GM23338 (cell line): ENCODE measurements at regions not wholly inside any gene's neighbourhood (a gene's known extent, or its start where the extent isn't known, plus 50 kb on each side); places are given as distances from the start of the nearest gene placed in this dataset.
"Not testable (repeated sequence)": the region's sequence is repeated elsewhere in the genome, so short reads cannot be mapped to it uniquely, and the experiment has no call there.

ENCODE experiments used
- ATAC-seq: fragments of 200-7000 bp; cut with Tn5 transposase; 3 replicates; pipeline ENCODE4 v1.9.1; 2020
- DNase-seq: peaks from one replicate; pipeline ENCODE4 v3.0.0-alpha.2; 2015; ENCODE audit warnings: low spot score
- H2AFZ ChIP-seq: fragments of 200-600 bp; sonication (generic); 2 replicates; pipeline ENCODE4 v1.8.0; 2016; ENCODE audit warnings: antibody characterized with exemption, mild to moderate bottlenecking, moderate library complexity
- H3F3A ChIP-seq: fragments of 200-600 bp; sonication (generic); replicated peaks from 2 replicates; pipeline ENCODE4 v1.8.0; 2017; ENCODE audit warnings: antibody characterized with exemption, mixed run types, low read depth
- H3K27ac ChIP-seq: fragments of 200-600 bp; sonication (generic); 2 replicates; pipeline ENCODE4 v1.6.1; 2016; ENCODE audit warnings: low read depth
- H3K27me3 ChIP-seq: fragments of 200-600 bp; sonication (generic); 2 replicates; pipeline ENCODE4 v1.8.0; 2016; ENCODE audit warnings: mild to moderate bottlenecking, mixed run types, moderate library complexity; ENCODE audit not compliant: insufficient read depth
- H3K36me3 ChIP-seq: fragments of 200-600 bp; sonication (generic); 2 replicates; pipeline ENCODE4 v1.8.0; 2016; ENCODE audit warnings: mild to moderate bottlenecking; ENCODE audit not compliant: insufficient read depth
- H3K4me1 ChIP-seq: fragments of 200-600 bp; sonication (generic); 2 replicates; pipeline ENCODE4 v1.8.0; 2016; ENCODE audit warnings: mild to moderate bottlenecking, moderate library complexity; ENCODE audit not compliant: insufficient read depth
- H3K4me2 ChIP-seq: fragments of 200-600 bp; sonication (generic); 2 replicates; pipeline ENCODE4 v1.7.1; 2017; ENCODE audit warnings: mixed run types
- H3K4me3 ChIP-seq: fragments of 200-600 bp; sonication (generic); 2 replicates; pipeline ENCODE4 v1.6.1; 2016; ENCODE audit warnings: mixed run types
- H3K79me2 ChIP-seq: fragments of 200-600 bp; sonication (generic); replicated peaks from 2 replicates; pipeline ENCODE4 v1.8.0; 2017; ENCODE audit warnings: mild to moderate bottlenecking; ENCODE audit not compliant: insufficient read depth
- H3K9me2 ChIP-seq: fragments of 200-600 bp; sonication (generic); 2 replicates; pipeline ENCODE4 v1.8.0; 2017; ENCODE audit not compliant: insufficient read depth
- H4K20me1 ChIP-seq: fragments of 200-600 bp; sonication (generic); replicated peaks from 2 replicates; pipeline ENCODE4 v1.8.0; 2017; ENCODE audit warnings: mild to moderate bottlenecking; ENCODE audit not compliant: insufficient read depth
- H3K27ac Mint-ChIP-seq: 2 replicates; pipeline ENCODE4 v1.8.0; 2020; ENCODE audit warnings: inconsistent platforms, mild to moderate bottlenecking, moderate library complexity, mixed read lengths
- H3K27me3 Mint-ChIP-seq: 3 replicates; pipeline ENCODE4 v1.8.0; 2022; ENCODE audit warnings: low read depth, mild to moderate bottlenecking, moderate library complexity, mixed read lengths, inconsistent platforms; ENCODE audit not compliant: insufficient read depth, poor library complexity
- H3K36me3 Mint-ChIP-seq: 3 replicates; pipeline ENCODE4 v1.8.0; 2021; ENCODE audit warnings: low read depth, mild to moderate bottlenecking, inconsistent platforms, moderate library complexity, mixed read lengths
- H3K4me1 Mint-ChIP-seq: 3 replicates; pipeline ENCODE4 v1.8.0; 2020; ENCODE audit warnings: mild to moderate bottlenecking, inconsistent platforms, mixed read lengths
- H3K4me3 Mint-ChIP-seq: 3 replicates; pipeline ENCODE4 v1.8.0; 2021; ENCODE audit warnings: moderate library complexity, mild to moderate bottlenecking, inconsistent platforms, mixed read lengths
- H3K9me3 Mint-ChIP-seq: 3 replicates; pipeline ENCODE4 v1.8.0; 2020; ENCODE audit warnings: moderate library complexity, mild to moderate bottlenecking, inconsistent platforms, mixed read lengths
- CREB1 ChIP-seq: fragments of 250-450 bp; sonication (Bioruptor Pico); IDR thresholded peaks from 2 replicates; pipeline ENCODE4 v1.5.0; 2020; ENCODE audit warnings: low read depth, mild to moderate bottlenecking, moderate library complexity
- CTCF ChIP-seq, 2 experiments: fragments of 200-600 bp in 1 of 2; sonication (generic) in 1 of 2; conservative IDR thresholded peaks; 2 replicates each; pipeline versions ENCODE4 v1.5.1 to v1.6.1; 2016 to 2017; ENCODE audit warnings: antibody characterized with exemption in 2 of 2, low read depth in 2 of 2, mild to moderate bottlenecking in 2 of 2, moderate library complexity in 1 of 2
- JUNB ChIP-seq: IDR thresholded peaks from one replicate; pipeline ENCODE4 v1.6.1; 2016; ENCODE audit warnings: antibody characterized with exemption; ENCODE audit not compliant: unreplicated experiment
- REST ChIP-seq: IDR thresholded peaks from one replicate; pipeline ENCODE4 v1.6.1; 2018; ENCODE audit warnings: antibody characterized with exemption; ENCODE audit not compliant: unreplicated experiment
- STAT1 ChIP-seq: IDR thresholded peaks from one replicate; pipeline ENCODE4 v1.6.1; 2016; ENCODE audit warnings: antibody characterized with exemption; ENCODE audit not compliant: unreplicated experiment
- ZNF331 ChIP-seq: fragments of 250-450 bp; sonication (Bioruptor Pico); IDR thresholded peaks from 2 replicates; pipeline ENCODE4 v1.5.0; 2020; ENCODE audit warnings: low read depth, mild to moderate bottlenecking, moderate library complexity

DNA sequence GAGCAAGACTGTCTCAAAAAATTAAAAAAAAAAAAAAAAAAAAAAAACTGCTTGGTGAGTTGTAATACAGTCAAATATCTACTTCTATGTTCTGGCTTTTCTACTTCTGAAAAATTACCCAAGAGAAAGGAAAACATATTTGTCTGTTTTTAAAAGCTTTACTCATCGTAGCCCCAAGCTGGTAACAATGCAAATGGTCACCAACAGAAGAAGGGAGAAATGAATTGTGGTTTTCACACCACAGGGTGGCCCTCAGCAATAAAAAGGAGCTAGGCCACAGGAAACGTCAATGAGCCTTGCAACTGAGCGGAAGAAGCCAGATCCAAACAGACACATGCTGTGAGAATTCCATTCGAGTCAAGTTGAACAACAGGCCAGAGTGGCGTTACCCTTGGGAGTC, 121.0 kb downstream of the CDRT15L2 start:
- peaks cover 12% of the 10 kb centered on the region for H3K27me3 Mint-ChIP-seq
- H2AFZ ChIP-seq, H3K36me3 Mint-ChIP-seq, H3K27me3 ChIP-seq, DNase-seq, H3K36me3 ChIP-seq, H3K4me1 Mint-ChIP-seq, H3K4me2 ChIP-seq, H3K4me1 ChIP-seq, H3K27ac ChIP-seq, H3K9me2 ChIP-seq, H3K4me3 Mint-ChIP-seq, H3K9me3 Mint-ChIP-seq, H3K27ac Mint-ChIP-seq, ATAC-seq, H3K4me3 ChIP-seq, H3F3A ChIP-seq, H4K20me1 ChIP-seq, H3K79me2 ChIP-seq: not testable (repeated sequence)

DNA sequence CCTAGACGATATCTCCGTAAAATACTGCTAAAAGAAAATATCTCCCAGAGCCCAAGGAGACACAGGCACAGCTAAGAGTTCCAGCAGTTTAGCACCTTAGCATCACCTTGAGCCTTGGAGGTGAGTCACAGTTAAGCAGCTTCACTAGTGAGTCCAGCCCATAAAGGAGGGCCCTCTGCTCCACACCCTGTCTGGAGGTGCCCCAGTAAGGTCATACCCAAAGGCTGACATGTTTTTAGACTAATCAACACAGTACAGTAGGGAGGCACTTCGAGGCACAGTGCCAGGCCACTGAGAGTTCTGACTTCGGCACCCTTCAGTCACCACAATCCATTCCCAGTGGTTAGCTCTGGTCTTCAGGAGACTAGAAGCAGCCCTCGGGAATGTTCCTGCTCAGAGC, 121.8 kb downstream of the CDRT15L2 start:
- H3K9me3 Mint-ChIP-seq, H3K27ac Mint-ChIP-seq, H3K4me3 ChIP-seq, ATAC-seq, H4K20me1 ChIP-seq, H3K36me3 ChIP-seq, H3K9me2 ChIP-seq, H3K4me1 Mint-ChIP-seq, H3K36me3 Mint-ChIP-seq, H3K4me1 ChIP-seq, H3K4me2 ChIP-seq, DNase-seq, H3K79me2 ChIP-seq, H2AFZ ChIP-seq, H3K27ac ChIP-seq, H3K27me3 ChIP-seq, H3K27me3 Mint-ChIP-seq, H3K4me3 Mint-ChIP-seq, H3F3A ChIP-seq: not testable (repeated sequence)

DNA sequence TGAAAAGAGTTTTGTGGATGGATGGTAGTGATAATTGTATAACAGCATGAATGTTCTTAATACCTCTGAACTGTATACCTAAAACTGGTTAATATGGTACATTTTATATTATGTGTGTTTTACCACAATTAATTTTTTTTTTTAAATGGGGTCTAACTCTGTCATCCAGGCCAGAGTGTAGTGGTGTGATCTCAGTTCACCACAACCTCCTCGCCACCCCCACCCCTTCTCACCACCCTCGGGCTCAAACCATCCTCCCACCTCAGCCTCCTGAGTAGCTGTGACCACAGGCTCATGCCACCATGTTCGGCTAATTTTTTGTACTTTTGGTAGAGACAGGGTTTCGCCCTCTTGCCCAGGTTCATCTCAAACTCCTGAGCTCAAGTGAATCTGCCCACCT, 123.2 kb downstream of the CDRT15L2 start:
- Histone ChIP-seq H3K4me2 (no peak overlapping the region), H3K4me3 (no peak overlapping the region), H3K4me1 (no peaks in the 10 kb centered on the region), H3K27me3 (no peaks in the 10 kb centered on the region), H4K20me1 (no peaks in the 10 kb centered on the region), H3F3A (no peaks in the 10 kb centered on the region), H3K27ac (no peak overlapping the region), H2AFZ (no peak overlapping the region), H3K9me2 (no peaks in the 10 kb centered on the region), H3K36me3 (no peaks in the 10 kb centered on the region), H3K79me2 (no peaks in the 10 kb centered on the region)
- ATAC-seq = no peak
- peaks cover 10% of the 10 kb centered on the region for H3K27me3 Mint-ChIP-seq
- H3K27ac Mint-ChIP-seq = no peak overlapping the region
- peaks cover 2% of the 10 kb centered on the region; the same call in 1 of the 3 replicates for H3K4me1 Mint-ChIP-seq
- H3K4me3 Mint-ChIP-seq = no peak overlapping the region
- no peak for DNase-seq
- no peaks in the 10 kb centered on the region for H3K36me3 Mint-ChIP-seq
- peaks cover 4% of the 10 kb centered on the region; the same call in 2 of the 3 replicates for H3K9me3 Mint-ChIP-seq
- TF ChIP-seq JUNB (no peak), REST (no peak), STAT1 (no peak), CTCF (conservative IDR thresholded peaks at IDR 0.05; ENCODE audit: low read depth in 2 of 2) (no peak), ZNF331 (CRISPR knock-in tag) (no peak), CREB1 (no peak)
